ENCODE measurements at regions not wholly inside any gene's neighbourhood (a gene's known extent, or its start where the extent isn't known, plus 50 kb on each side); places are given as distances from the start of the nearest gene placed in this dataset.

DNA sequence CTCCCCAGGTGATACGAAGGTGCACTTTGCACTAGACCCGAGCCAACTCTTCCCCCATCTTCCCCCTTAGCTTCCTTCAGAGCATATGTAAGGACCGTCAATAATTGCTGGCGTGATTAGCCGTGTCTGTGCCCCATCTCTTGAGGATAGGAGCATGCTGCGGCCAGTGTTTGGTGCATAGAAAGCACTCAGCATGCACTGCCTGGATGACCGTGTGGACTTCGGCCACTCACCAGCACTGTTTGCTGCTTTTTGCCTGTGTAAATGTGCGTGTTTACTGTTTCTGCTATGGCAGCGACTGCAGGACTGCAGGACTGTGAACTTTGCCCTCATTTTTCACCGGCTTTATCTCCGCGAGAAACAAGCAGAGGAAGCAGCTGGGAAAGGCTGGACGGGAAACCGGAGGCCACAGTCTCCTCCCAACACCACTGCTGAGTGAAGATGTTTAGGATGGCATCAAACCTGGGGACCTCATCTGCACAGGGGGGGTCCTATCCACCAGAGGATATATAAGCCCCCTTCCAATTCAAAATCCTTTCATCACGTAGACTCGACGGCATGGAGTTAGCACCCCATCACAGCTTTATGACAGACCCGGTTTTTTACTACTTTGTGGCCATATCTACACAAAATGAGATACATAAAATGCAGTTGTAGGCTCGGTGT is 150.6 kb upstream of the AFDN start (continued):
- TF ChIP-seq, protein P1, sequence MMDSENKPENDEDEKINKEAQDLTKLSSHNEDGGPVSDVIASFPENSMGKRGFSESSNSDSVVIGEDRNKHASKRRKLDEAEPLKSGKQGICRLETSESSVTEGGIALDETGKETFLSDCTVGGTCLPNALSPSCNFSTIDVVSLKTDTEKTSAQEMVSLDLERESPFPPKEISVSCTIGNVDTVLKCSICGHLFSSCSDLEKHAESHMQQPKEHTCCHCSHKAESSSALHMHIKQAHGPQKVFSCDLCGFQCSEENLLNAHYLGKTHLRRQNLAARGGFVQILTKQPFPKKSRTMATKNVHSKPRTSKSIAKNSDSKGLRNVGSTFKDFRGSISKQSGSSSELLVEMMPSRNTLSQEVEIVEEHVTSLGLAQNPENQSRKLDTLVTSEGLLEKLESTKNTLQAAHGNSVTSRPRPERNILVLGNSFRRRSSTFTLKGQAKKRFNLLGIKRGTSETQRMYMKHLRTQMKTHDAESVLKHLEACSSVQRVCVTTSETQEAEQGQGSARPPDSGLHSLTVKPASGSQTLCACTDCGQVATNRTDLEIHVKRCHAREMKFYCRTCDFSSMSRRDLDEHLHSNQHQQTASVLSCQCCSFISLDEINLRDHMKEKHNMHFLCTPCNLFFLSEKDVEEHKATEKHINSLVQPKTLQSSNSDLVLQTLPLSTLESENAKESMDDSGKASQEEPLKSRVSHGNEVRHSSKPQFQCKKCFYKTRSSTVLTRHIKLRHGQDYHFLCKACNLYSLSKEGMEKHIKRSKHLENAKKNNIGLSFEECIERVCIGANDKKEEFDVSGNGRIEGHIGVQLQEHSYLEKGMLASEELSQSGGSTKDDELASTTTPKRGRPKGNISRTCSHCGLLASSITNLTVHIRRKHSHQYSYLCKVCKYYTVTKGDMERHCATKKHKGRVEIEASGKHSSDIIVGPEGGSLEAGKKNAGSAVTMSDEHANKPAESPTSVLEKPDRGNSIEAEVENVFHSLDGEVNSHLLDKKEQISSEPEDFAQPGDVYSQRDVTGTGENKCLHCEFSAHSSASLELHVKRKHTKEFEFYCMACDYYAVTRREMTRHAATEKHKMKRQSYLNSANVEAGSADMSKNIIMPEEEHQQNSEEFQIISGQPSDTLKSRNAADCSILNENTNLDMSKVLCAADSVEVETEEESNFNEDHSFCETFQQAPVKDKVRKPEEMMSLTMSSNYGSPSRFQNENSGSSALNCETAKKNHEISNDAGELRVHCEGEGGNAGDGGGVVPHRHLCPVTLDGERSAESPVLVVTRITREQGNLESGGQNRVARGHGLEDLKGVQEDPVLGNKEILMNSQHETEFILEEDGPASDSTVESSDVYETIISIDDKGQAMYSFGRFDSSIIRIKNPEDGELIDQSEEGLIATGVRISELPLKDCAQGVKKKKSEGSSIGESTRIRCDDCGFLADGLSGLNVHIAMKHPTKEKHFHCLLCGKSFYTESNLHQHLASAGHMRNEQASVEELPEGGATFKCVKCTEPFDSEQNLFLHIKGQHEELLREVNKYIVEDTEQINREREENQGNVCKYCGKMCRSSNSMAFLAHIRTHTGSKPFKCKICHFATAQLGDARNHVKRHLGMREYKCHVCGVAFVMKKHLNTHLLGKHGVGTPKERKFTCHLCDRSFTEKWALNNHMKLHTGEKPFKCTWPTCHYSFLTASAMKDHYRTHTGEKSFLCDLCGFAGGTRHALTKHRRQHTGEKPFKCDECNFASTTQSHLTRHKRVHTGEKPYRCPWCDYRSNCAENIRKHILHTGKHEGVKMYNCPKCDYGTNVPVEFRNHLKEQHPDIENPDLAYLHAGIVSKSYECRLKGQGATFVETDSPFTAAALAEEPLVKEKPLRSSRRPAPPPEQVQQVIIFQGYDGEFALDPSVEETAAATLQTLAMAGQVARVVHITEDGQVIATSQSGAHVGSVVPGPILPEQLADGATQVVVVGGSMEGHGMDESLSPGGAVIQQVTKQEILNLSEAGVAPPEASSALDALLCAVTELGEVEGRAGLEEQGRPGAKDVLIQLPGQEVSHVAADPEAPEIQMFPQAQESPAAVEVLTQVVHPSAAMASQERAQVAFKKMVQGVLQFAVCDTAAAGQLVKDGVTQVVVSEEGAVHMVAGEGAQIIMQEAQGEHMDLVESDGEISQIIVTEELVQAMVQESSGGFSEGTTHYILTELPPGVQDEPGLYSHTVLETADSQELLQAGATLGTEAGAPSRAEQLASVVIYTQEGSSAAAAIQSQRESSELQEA (CRISPR knock-in tag; IDR thresholded peaks at IDR 0.05; ENCODE audit: not compliant biosample characterization): peak; percentile 37
- peak; percentile 92 for TF ChIP-seq JUNB (CRISPR knock-in tag; IDR thresholded peaks at IDR 0.05; ENCODE audit: borderline replicate concordance)
- TF ChIP-seq MIXL1 (CRISPR knock-in tag; IDR thresholded peaks at IDR 0.05): peak; percentile 99
- TF ChIP-seq EZH2 (conservative IDR thresholded peaks at IDR 0.05; ENCODE audit: low read depth, low read length): no peak
- TF ChIP-seq IKZF5 (CRISPR knock-in tag; IDR thresholded peaks at IDR 0.05): peak; percentile 100
- 0 out of 2 replicates have a peak, but pooled peaks have one; percentile 79 for TF ChIP-seq ZFP36L2 (CRISPR knock-in tag; IDR thresholded peaks at IDR 0.05)
- peak; percentile 70; the same call in 1 of the 2 replicates for TF ChIP-seq ZNF143 (CRISPR knock-in tag; IDR thresholded peaks at IDR 0.05)
- TF ChIP-seq MEF2D (CRISPR knock-in tag; IDR thresholded peaks at IDR 0.05): peak; percentile 100
- TF ChIP-seq ZNF124 (CRISPR knock-in tag; IDR thresholded peaks at IDR 0.05): peak; percentile 97
- peak; percentile 98 for TF ChIP-seq SAP130 (CRISPR knock-in tag; IDR thresholded peaks at IDR 0.05; ENCODE audit: low read depth)
- TF ChIP-seq ZNF652 (CRISPR knock-in tag; IDR thresholded peaks at IDR 0.05; ENCODE audit: borderline replicate concordance, low read depth): peak; percentile 74; the same call in 1 of the 2 replicates
- TF ChIP-seq ESRRA (CRISPR knock-in tag; IDR thresholded peaks at IDR 0.05; ENCODE audit: low read depth): peak; percentile 98
- TF ChIP-seq, protein P2, sequence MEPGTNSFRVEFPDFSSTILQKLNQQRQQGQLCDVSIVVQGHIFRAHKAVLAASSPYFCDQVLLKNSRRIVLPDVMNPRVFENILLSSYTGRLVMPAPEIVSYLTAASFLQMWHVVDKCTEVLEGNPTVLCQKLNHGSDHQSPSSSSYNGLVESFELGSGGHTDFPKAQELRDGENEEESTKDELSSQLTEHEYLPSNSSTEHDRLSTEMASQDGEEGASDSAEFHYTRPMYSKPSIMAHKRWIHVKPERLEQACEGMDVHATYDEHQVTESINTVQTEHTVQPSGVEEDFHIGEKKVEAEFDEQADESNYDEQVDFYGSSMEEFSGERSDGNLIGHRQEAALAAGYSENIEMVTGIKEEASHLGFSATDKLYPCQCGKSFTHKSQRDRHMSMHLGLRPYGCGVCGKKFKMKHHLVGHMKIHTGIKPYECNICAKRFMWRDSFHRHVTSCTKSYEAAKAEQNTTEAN (CRISPR knock-in tag; conservative IDR thresholded peaks at IDR 0.05): peak; percentile 98
- peak; percentile 77; the same call in 1 of the 2 replicates for TF ChIP-seq ZNF296 (CRISPR knock-in tag; conservative IDR thresholded peaks at IDR 0.05)
- TF ChIP-seq ZBTB14 (CRISPR knock-in tag; IDR thresholded peaks at IDR 0.05): no peak
- no peak for TF ChIP-seq IKZF1 (IDR thresholded peaks at IDR 0.05)
- peak; percentile 97 for TF ChIP-seq CBX1 (IDR thresholded peaks at IDR 0.05; ENCODE audit: low read depth)
- TF ChIP-seq NR2C2 (CRISPR knock-in tag; IDR thresholded peaks at IDR 0.05; ENCODE audit: borderline replicate concordance): peak; percentile 95
